H1 (cell line): ENCODE measurements at regions not wholly inside any gene's neighbourhood (a gene's known extent, or its start where the extent isn't known, plus 50 kb on each side); places are given as distances from the start of the nearest gene placed in this dataset.

Experiments
- EGR1 ChIP-seq: IDR thresholded peaks from 2 replicates; pipeline ENCODE4 v1.6.1; 2011; ENCODE audit warnings: low read depth, low read length, borderline replicate concordance

- no peak for TF ChIP-seq EGR1
- TF ChIP-seq, all 59 proteins: peak for 0
Observed at GRCh38 chr6:165728216-165728615, 65.2 kb upstream of the PDE10A start (continued).
